Stimulated activated CD4-positive, alpha-beta T cell treated with anti-CD3 and anti-CD28 coated beads, Interleukin-1b, Interleukin-23, amount 100 ng/mL, for 1 hour (primary cell): ENCODE measurements at regions not wholly inside any gene's neighbourhood (a gene's known extent, or its start where the extent isn't known, plus 50 kb on each side); places are given as distances from the start of the nearest gene placed in this dataset.
"Not testable (repeated sequence)": the region's sequence is repeated elsewhere in the genome, so short reads cannot be mapped to it uniquely, and the experiment has no call there.

ENCODE experiments used
- DNase-seq, 2 donors: peaks; one replicate each; pipeline ENCODE4 v3.0.0-alpha.2; 2020; ENCODE audit warnings: low read depth in 2 of 2

DNA sequence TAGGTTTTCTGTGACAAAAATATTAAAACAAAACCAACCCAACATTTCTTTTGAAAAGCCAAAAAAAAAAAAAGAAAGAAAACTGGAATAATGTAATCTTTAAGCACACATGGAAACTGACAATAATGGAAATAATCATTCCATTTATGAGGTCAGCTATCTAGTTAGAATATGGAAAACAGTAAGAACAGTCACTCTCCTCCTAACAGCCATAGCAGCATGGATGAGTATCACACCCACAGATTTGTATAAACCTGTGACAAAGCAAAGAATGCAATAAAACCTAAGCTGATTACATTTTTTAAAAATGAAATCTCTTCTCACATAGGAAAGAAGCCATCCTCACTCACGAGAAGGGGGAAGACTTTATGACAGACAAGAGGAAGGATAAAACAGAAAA lies 437.8 kb downstream of the NYAP2 start:
- DNase-seq, result no peak

DNA sequence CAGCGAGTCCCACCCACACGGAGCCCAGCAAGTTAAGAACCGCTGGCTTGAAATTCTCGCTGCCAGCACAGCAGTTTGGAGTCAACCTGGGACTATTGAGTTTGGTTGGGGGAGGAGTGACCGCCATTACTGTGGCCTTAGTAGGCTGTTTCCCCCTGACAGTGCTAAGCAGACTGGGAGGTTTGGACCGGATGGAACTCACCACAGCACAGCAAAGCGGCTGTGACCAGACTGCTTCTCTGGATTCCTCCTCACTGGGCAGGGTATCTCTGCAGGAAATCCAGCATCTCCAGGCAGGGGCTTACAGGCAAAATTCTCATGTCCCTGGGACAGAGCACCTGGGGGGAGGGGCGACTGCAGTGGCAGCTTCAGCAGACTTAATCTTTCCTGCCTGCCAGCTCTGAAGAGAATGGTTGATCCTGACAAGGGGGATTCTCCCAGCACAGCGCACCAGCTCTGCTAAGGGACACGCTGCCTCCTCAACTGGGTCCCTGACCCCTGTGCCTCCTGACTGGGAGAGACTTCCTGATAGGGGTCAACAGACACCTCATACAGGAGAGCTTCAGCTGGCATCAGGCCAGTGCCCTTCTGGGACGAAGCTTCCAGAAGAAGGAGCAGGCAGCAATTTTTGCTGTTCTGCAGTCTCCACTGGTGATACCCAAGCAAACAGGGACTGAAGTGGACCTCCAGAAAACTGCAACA lies 425.4 kb downstream of the NYAP2 start:
- no peak for DNase-seq

DNA sequence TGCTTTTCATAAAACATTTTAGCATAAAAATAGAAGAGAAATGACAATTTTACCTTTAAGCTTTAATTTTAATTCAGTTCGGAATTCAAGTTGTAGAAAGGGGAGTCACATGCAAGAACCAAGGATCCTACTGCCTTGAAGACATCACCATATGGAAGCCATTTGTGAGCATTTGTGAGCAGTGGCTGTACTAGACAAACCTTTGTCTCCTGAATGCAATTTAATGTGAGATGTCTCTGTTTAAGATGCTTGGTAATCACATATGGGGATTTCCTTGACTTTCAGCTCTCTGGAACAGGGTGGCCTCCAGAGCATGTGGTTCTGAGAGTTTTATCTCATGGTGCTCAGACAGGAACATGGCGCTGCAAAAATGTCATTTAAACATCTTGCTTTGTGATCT lies 421.8 kb downstream of the NYAP2 start:
- no peak for DNase-seq

DNA sequence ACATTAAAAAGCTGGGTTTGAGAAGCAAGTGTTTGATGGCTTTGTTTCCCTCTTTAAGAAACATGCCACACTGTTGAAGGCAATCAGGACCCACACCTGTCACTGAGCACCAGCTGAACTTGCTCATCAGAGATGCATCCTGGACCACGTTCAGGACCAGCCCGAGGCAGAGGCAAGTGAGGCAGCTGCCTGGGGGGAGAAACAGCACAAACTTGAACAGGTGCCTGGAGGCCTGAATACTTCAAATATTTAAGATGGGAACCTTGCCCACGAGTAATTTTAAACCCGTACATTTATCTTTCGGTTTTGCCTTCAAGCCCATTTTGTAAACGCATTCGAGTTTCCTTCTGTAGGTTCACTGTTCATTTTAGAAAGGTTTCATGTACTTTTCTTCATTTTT lies 421.3 kb downstream of the NYAP2 start:
- DNase-seq, result no peak

DNA sequence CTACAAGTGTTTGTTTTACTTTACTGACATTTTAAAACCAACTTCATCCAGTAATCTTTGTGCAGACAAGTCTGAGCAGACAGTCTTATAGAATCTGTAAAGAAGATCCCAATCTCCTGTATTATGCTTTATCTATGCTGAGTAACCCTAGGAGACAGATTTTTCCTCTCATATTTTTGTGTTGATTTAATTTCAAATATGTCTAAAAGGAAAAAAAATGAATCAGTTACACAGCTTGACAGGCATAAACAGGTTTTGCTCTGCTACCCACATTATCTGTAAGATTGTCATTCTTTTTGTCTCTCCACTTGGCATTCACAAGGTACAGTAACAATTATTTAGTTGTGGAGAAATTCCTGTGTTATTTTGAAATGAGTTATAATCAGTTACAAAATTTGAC lies 415.0 kb downstream of the NYAP2 start:
- DNase-seq, result no peak

DNA sequence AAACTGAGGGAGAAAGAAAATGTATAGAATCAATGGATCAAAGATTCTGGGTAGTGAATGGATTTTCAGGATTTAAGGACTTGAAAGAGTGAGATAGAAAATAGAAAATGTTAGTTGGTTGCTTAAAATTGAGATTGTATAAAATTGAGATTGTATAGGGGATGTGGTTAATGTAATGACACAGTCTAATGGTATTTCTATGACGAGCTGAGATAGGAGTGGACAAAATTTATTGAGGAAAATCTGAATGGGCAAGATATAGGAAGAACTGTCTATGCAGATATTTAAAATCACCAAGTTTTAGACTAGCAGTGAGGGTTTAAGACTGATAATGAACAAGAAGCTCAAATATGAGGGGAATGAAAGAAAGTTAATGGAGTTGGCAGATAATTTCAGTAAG lies 406.6 kb downstream of the NYAP2 start:
- DNase-seq, result no peak

DNA sequence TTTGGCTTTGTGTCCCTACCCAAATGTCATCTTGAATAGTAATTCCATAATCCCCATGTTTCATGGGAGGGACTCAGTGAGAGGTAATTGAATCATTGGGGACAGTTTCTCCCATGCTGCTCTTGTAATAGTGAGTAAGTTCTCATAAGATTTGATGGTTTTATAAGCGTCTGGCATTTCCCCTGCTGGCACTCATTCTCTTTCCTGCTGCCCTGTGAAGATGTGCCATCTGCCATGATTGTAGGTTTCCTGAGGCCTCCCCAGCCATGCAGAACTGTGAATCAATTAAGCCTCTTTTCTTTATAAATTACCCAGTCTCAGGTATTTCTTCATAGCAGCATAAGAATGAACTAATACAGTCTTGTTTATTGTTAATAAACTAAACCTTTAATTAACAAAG lies 402.6 kb downstream of the NYAP2 start:
- not testable (repeated sequence) for DNase-seq

DNA sequence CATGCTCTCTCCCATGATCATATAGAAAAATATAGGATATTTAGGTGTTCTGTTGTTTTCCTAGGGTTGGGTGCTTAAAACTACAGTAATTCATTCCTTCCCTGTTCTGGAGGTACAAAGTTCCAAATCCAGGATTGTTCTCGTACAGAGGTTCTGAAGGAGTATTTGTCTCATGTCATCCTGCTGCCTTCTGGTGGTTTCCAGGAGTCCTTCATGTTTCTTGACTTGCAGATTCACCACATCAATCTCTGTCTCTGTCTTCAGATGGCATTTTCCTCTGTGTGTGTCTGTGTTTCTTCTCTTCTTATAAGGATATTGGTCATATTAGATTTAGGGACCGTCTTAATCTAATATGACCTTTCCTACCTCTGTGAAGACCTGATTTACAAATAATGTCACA lies 397.9 kb downstream of the NYAP2 start:
- no peak for DNase-seq

DNA sequence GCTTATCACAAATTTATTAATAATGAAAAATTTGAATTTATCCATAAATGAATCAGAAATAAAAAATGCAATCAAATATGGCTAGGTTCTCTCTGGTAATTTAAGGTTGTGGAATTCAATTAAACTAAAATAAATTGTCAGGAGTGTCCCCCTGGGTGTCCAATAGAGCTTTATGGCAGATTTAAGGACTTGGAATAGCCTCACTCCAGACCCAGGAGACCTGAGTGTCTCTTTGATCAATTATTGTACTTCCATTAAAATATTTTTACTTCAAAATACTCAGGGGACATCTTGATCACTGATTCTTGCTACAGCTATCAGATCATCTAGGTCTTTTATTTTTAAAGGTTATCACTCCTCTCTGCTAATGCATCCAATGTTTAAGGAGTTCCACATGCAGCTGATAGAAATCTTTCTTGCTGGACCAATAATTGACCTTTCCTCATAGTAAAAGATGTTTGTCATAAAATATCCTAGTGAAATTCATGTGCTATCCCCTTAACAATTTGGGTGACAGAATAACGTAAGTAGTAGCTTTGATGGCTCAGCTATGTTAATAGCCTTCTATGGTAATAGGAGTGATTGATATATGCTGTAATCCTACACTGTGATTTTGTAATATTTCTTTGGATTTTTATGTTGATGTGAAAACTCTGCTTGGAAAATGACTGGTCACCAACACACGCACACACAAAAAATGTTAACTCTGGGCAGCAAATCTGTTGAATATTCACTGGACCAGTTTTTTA lies 395.3 kb downstream of the NYAP2 start:
- DNase-seq, result no peak

DNA sequence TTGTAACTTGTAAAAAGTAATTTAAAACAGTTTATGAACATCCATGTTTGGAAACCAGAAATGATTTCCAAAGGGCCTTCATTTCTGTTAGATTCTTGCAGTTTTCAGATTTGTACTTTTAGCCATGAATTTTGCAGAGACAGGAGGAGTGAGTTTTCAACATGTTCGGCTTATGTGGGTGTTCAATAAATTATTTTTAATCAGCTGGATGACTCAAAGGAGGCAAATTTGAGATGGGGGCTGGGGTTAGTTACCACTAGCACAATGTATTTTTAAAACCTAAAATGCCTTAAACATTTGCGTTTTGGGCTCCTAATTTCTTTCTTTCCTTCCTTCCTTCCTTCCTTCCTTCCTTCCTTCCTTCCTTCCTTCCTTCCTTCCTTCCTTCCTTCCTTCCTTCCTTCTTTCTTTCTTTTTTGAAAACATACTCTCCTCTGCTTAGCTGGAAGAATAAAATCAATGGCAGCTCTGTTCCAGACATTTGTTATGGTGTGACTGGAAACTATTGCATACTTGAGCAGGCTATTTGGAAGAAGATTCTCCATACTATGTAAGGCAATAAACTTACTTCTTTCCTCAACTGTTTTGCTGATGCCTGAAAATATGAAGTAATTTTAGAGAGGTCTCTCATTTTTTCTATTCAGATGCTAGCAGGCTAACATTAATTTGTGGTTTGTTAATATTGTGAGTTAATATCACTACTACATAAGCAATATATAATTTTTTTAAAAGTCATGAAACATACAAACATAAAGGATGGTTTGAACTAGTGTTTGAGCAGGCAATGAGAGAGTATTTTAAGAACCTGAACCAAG lies 394.4 kb downstream of the NYAP2 start:
- no peak for DNase-seq

DNA sequence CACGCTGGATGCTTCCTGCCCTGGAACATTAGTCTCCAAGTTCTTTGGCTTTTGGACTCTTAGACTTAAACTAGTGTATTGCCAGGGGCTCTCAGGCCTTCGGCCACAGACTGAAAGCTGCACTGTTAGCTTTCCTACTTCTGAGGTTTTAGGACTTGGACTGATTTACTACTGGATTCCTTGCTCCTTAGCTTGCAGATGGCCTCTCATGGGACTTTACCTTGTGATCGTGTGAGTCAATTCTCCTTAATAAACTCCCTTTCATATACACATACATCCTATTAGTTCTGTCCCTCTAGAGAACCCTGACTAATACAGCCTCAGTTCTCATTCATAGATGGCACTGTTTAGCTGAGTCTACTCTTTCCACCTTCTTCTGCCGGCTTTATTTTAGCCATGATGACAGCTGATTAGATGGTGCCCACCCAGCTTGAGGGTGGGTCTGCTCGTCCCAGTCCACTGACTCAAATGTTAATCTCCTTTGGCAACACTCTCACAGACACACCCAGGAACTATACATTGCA lies 389.1 kb downstream of the NYAP2 start:
- no peak for DNase-seq

DNA sequence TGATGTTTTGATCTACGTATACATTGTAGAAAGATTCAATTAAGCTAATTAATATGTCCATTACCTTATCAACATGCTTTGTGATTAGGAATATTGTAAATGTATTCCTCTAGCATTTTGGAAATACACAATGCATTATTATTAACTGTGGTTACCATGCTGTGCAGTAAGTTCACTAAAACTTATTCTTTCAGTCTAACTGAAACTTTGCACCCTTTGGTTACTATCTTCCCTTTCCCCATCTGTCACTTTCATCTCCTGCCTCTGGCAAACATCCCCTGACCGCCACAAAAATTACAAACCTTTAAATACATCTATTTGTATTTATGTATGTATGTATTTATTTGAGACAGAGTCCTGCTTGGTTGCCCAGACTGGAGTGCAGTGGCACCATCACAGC lies 388.0 kb downstream of the NYAP2 start:
- no peak for DNase-seq

DNA sequence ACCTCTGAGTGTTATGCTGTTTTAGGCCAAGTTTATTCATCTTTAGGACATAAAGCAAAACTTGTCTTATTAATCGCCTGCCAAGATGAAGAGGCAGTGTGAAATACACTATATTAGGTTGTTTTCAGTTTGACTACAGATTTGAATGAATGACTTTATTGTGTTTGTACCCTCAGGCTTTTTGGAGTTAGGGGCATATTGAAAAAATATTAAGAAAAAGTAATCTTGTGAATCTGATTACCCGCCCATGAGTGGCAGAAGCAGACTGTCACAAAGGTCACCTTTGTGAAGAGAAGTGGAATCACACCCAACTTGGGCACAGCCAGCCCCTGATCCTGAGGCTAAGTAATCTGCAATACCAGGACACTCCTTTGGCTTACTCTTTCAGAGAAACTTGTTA lies 382.5 kb downstream of the NYAP2 start:
- DNase-seq, result no peak

DNA sequence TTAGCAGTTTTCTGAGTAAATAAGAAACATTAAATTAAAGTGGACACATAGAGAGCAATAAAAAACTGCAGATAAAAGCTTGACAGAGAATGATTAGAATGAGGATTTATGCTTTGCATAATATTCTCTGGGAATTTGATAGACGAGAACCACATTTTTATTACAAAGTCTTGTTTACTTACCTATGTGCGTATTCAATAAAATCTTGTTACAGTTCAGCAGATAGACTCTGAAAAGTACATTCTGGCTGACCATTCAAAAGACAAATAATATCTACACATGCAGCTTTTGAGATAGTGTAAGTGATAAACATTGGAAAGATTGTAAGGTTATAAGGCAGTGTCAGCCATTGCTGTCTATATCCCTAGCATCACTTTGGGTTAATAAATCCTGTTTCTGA lies 381.6 kb downstream of the NYAP2 start:
- no peak for DNase-seq

DNA sequence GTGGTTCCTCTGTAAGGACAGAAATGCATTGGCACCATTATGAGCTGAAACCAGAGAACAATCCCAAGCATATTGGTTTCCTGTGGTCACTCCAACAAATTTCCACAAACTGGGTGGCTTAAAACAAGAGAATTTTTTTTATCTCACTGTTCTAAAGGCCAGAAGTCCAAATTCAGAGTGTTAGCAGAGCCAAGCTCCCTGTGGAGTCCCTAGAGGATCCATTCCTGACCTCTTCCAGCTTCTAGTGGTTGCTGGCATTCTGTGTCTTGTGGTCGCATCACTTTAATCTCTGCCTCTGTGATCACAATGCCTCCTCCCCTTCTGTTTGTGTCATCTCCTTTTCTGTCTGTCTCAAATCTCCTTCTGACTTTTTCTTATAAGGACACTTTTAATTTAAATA lies 380.3 kb downstream of the NYAP2 start:
- no peak for DNase-seq

DNA sequence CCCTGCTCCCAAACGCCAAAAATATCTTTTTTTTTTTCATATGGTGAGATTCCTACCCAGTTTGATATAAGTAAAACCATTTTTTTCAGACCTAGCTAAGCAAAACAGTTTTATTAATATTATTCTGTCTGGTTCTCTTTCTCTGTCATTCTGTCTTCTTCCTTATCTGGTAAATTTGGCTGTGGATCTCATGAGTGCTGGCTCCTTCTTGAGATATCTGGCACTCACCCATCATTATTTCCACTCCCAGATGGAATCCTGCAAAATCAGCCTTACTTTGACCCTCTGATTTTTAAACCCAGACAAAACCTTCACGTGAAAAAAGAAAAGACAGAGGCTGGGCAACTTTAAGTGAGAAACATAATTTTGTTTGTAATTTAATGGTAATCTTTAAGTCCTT lies 373.6 kb downstream of the NYAP2 start:
- no peak for DNase-seq

DNA sequence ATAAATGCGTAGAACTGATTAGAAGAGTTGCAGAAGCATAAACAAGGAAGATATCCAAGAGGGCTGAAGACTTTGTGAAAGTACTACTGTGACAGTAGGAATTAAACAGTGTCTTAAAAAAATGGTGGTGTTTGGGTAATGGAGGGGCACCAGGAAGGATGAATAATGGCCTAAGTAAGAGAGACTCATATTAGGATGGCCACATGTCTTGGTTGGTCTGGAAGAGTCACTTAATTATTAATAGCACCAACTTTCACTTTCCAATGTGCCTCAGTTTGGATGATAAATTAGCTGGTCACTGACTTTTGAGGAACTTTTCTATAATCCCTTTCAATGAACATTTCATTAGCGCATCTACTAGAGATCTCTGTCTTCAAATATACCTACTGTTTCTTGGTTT lies 372.2 kb downstream of the NYAP2 start:
- DNase-seq, result no peak

DNA sequence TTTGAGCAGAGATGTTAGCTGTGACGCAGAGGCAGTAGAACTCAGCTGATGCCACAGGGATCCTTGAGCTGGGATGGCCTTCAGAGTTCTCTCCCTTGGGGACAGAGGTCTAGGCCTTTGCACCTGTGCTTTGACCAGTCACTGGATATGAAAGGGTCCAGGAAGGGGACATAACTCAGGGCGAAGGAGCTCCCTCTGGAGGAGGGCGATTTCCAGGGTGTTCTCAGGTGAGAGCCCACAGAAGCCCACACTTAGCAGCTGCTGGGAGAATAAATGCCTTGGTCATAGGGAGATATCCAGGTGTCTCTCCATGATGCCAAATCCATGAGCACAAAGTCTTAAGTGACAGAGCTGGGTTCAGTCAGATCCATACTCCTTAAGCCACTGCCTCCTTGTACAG lies 369.2 kb downstream of the NYAP2 start:
- no peak for DNase-seq

DNA sequence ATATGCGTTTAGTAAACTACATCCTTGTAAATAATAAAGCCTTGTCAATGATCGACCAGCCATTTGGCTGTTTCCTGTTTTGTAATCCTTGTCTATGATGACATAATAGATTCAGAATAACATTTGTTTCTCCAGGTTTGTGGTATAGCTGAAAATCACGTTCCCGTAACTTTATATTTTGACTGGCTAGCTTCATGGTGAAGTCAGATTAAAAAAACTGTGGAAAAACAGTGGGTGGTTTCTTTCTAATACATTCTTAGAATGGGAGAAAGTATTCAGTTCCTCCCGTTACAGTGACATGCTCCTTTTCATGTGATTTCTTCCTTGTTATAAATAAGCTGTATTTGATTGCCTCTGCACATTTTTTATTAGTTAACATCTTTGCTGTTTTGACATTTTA lies 366.9 kb downstream of the NYAP2 start:
- no peak for DNase-seq

DNA sequence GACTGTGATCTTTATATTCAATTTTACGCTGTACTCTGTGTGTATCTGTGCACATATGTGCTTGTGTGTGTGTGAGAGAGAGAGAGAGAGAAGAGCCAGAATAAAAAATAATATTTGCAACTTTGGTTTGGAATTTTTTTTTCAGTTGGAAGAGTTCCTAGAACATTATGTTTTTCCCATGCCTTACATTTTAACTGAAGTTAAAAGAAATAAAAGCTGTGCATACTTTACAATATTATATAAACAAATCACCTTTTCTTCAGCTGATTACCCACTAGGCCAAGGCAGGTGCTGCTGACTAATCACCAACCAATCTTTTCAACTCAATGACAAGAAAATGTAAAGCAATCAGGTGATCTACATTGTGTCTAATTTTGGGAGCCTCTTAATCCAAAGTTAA lies 366.3 kb downstream of the NYAP2 start:
- no peak for DNase-seq

DNA sequence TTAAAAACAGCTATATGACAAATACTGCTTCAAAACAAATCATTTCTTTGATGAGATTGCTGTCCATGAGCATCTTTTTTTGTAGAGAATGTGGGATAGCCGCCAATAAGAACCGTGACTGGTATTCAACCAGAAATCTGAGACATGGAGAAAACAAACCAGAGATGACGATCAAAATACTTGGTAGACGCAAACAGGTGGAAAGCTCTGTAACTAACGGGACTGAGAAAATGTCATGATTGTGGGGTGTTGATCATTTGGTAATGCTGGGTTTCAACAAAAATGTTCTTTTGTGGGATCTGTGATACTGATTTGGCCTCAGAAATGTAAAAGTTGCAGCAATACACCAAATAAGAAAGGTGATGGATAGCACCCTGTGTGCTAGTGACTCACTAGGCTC lies 364.8 kb downstream of the NYAP2 start:
- DNase-seq, result no peak

DNA sequence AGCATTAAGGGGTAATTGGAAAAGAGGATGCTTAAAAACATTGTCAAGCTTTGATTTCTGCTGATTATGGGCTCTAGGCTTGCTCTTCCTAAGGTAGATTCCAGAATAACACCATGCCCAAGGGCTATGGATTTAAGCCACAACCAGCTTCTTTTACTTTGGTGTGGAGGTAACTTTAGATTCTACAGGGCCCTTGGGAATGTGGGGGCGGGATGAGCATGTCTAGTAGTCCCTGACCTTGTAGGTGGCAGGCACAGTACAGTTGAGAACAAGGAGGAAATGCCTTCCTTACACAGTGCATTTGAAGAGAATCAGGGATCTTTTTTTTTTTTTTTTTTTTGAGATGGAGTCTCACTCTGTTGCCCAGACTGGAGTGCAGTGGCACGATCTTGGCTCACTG lies 364.2 kb downstream of the NYAP2 start:
- no peak for DNase-seq

DNA sequence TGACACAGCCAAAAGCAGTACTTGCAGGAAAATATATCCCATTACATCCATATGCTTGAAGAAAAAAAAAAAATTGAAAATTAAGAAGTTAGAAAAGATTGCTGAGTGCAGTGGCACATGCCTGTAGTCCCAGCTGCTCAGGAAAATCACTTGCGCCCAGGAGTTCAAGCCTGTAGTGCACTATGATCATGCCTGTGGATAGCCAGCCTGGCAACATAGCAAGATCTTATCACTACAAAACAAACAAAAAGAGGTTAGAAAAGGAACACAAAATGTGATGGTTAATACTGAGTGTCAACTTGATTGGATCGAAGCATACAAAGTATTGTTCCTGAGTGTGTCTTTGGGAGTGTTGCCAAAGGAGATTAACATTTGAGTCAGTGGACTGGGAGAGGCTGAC lies 361.9 kb downstream of the NYAP2 start:
- no peak for DNase-seq
